ENCODE measurements at regions not wholly inside any gene's neighbourhood (a gene's known extent, or its start where the extent isn't known, plus 50 kb on each side); places are given as distances from the start of the nearest gene placed in this dataset.

DNA sequence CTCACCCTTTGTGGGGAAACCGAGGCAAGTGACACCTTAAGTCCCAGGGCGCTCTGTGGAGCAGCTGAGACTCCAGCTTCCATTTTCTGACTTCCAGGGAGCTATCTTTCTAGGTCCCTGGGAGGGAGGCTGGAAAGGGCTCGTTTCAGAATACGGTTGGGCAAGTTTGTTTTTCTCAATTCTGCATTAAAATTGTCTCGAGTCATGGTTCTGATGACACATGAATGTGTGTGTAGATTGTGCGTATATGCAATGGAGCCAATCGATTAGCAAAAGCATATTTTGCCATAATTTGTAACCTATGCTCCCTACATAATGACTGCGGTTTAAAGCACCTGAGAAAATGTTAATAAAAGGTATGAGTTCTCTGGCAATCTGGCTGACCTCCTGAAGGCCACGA is 77.3 kb downstream of the SIK1 start (continued):
- TF ChIP-seq, protein P1, sequence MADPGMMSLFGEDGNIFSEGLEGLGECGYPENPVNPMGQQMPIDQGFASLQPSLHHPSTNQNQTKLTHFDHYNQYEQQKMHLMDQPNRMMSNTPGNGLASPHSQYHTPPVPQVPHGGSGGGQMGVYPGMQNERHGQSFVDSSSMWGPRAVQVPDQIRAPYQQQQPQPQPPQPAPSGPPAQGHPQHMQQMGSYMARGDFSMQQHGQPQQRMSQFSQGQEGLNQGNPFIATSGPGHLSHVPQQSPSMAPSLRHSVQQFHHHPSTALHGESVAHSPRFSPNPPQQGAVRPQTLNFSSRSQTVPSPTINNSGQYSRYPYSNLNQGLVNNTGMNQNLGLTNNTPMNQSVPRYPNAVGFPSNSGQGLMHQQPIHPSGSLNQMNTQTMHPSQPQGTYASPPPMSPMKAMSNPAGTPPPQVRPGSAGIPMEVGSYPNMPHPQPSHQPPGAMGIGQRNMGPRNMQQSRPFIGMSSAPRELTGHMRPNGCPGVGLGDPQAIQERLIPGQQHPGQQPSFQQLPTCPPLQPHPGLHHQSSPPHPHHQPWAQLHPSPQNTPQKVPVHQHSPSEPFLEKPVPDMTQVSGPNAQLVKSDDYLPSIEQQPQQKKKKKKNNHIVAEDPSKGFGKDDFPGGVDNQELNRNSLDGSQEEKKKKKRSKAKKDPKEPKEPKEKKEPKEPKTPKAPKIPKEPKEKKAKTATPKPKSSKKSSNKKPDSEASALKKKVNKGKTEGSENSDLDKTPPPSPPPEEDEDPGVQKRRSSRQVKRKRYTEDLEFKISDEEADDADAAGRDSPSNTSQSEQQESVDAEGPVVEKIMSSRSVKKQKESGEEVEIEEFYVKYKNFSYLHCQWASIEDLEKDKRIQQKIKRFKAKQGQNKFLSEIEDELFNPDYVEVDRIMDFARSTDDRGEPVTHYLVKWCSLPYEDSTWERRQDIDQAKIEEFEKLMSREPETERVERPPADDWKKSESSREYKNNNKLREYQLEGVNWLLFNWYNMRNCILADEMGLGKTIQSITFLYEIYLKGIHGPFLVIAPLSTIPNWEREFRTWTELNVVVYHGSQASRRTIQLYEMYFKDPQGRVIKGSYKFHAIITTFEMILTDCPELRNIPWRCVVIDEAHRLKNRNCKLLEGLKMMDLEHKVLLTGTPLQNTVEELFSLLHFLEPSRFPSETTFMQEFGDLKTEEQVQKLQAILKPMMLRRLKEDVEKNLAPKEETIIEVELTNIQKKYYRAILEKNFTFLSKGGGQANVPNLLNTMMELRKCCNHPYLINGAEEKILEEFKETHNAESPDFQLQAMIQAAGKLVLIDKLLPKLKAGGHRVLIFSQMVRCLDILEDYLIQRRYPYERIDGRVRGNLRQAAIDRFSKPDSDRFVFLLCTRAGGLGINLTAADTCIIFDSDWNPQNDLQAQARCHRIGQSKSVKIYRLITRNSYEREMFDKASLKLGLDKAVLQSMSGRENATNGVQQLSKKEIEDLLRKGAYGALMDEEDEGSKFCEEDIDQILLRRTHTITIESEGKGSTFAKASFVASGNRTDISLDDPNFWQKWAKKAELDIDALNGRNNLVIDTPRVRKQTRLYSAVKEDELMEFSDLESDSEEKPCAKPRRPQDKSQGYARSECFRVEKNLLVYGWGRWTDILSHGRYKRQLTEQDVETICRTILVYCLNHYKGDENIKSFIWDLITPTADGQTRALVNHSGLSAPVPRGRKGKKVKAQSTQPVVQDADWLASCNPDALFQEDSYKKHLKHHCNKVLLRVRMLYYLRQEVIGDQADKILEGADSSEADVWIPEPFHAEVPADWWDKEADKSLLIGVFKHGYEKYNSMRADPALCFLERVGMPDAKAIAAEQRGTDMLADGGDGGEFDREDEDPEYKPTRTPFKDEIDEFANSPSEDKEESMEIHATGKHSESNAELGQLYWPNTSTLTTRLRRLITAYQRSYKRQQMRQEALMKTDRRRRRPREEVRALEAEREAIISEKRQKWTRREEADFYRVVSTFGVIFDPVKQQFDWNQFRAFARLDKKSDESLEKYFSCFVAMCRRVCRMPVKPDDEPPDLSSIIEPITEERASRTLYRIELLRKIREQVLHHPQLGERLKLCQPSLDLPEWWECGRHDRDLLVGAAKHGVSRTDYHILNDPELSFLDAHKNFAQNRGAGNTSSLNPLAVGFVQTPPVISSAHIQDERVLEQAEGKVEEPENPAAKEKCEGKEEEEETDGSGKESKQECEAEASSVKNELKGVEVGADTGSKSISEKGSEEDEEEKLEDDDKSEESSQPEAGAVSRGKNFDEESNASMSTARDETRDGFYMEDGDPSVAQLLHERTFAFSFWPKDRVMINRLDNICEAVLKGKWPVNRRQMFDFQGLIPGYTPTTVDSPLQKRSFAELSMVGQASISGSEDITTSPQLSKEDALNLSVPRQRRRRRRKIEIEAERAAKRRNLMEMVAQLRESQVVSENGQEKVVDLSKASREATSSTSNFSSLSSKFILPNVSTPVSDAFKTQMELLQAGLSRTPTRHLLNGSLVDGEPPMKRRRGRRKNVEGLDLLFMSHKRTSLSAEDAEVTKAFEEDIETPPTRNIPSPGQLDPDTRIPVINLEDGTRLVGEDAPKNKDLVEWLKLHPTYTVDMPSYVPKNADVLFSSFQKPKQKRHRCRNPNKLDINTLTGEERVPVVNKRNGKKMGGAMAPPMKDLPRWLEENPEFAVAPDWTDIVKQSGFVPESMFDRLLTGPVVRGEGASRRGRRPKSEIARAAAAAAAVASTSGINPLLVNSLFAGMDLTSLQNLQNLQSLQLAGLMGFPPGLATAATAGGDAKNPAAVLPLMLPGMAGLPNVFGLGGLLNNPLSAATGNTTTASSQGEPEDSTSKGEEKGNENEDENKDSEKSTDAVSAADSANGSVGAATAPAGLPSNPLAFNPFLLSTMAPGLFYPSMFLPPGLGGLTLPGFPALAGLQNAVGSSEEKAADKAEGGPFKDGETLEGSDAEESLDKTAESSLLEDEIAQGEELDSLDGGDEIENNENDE (IDR thresholded peaks at IDR 0.05; ENCODE audit: insufficient replicate concordance, low read length): no peak

Measured in H1 (cell line).